Heart right ventricle (tissue), 16 donors: ENCODE measurements at regions not wholly inside any gene's neighbourhood (a gene's known extent, or its start where the extent isn't known, plus 50 kb on each side); places are given as distances from the start of the nearest gene placed in this dataset.

Experiments used
- ATAC-seq, 8 donors: fragments of 200-7000 bp; cut with Tn5 transposase; one replicate each; pipeline ENCODE4 v1.9.1; 2020; ENCODE audit warnings: mild to moderate bottlenecking in 8 of 8, moderate library complexity in 8 of 8, moderate number of reproducible peaks in 1 of 8
- DNase-seq, 2 donors: peaks; one replicate each; pipeline ENCODE4 v3.0.0-alpha.2; 2020
- H3K27ac ChIP-seq, 10 donors: fragments of 200-600 bp; sonication (generic) in 2 of 10; one replicate each; pipeline versions ENCODE4 v1.5.0 to v1.8.0; 2020 to 2022; ENCODE audit warnings: mild to moderate bottlenecking in 3 of 10
- H3K27me3 ChIP-seq, 7 donors: fragments of 200-600 bp; one replicate each; pipeline ENCODE4 v1.8.0; 2021 to 2022; ENCODE audit warnings: mild to moderate bottlenecking in 2 of 7
- H3K36me3 ChIP-seq, 9 donors: fragments of 200-600 bp; sonication (generic) in 1 of 9; one replicate each; pipeline versions ENCODE4 v1.5.0 to v1.8.0; 2020 to 2022; ENCODE audit warnings: mild to moderate bottlenecking in 2 of 9
- H3K4me1 ChIP-seq, 9 donors: fragments of 200-600 bp; sonication (generic) in 1 of 9; one replicate each; pipeline versions ENCODE4 v1.5.0 to v1.8.0; 2020 to 2022; ENCODE audit warnings: mild to moderate bottlenecking in 4 of 9
- H3K4me3 ChIP-seq, 10 donors: fragments of 200-600 bp; sonication (generic) in 2 of 10; one replicate each; pipeline versions ENCODE4 v1.5.0 to v1.8.0; 2020 to 2022; ENCODE audit warnings: mild to moderate bottlenecking in 7 of 10, moderate library complexity in 2 of 10
- H3K9me3 ChIP-seq, 11 donors: fragments of 200-600 bp in 10 of 11; sonication (generic) in 2 of 11; one replicate each; pipeline versions ENCODE4 v1.5.0 to v1.8.0; 2013 to 2022; ENCODE audit warnings: mild to moderate bottlenecking in 2 of 11, control low read depth in 1 of 11, moderate library complexity in 1 of 11
- CTCF ChIP-seq, 9 donors: fragments of 200-600 bp; sonication (generic) in 2 of 9; IDR thresholded peaks; one replicate each; pipeline versions ENCODE4 v1.5.0 to v1.8.0; 2021 to 2022; ENCODE audit warnings: antibody characterized with exemption in 9 of 9, mild to moderate bottlenecking in 5 of 9, moderate library complexity in 1 of 9
- WGBS, 2 donors: extraction: QIAGEN DNeasy Blood & Tissue Kit; methylation state at CpG; one replicate each; pipeline ENCODE4 v1.1.7; 2013; ENCODE audit warnings: inconsistent platforms in 1 of 2; 5-methylcytosine and 5-hydroxymethylcytosine counted together
- intact Hi-C, 10 donors: fragments of 100-400 bp; cut with DNase I; formaldehyde crosslinking; loops; one replicate each; pipeline versions ENCODE4 v1.11.1 to v1.14.2; 2022
- donor health status: Arrhythmogenic right ventricular cardiomyopathy.
- donor health status: ischemic (EF 13 %, LVEDD 7.1; RV severe dilation, severe dysfunction).
- donor health status: healthy with polysubstance abuse.
- donor health status: DM: no; HTN: yes; CAD: no.
- donor health status: DM: no; HTN: no; CAD: no.
- donor health status: ischemic (EF 25% LVEDD 6.9; RV normal size, moderate dysfunction).
- donor health status: ischemic (EF 25% LVEDD 5.7; RV mildly dilated, moderate dysfunction).
- donor health status: healthy.
- donor health status: DM: yes; HTN: yes; CAD: no.
- donor health status: Ischemic cardiomyopathy.
- donor health status: ischemic (EF 35%, LVEDD 5.7; RV mildly dilated, moderate dysfunction).
- donor health status: nonischemic (EF 11% LVEDD 7.7; RV severe dilation, severe dysfunction).
- donor health status: DM: yes; HTN: yes; CAD: no.
- donor health status: PGD.
- donor health status: ischemic (EF 29% LVEDD 5.4; RV normal size, mild dysfunction).
- donor health status: nonischemic (EF 23%, LVEDD 6.1; RV moderate dilation, normal function).

GRCh38 chr3:124318656-124319055, 326.7 kb upstream of the ROPN1 start:
- intact Hi-C loops: no loop called here
- Histone ChIP-seq H3K36me3 (no peaks in the 10 kb centered on the region), H3K27ac (no peak overlapping the region), H3K27me3 (no peaks in the 10 kb centered on the region), H3K4me1 (peaks cover 0 to 4% (median 0%) of the 10 kb centered on the region in 9 donors), H3K4me3 (no peak overlapping the region), H3K9me3 (no peaks in the 10 kb centered on the region)
- no peak for ATAC-seq
- 77 to 79% methylated on average over 3 of the region's 3 CpGs for WGBS, 2 donors
- TF ChIP-seq CTCF (IDR thresholded peaks at IDR 0.05): no peak
- DNase-seq: no peak

GRCh38 chr3:124320976-124321375, 329.1 kb upstream of the ROPN1 start:
- no peak for TF ChIP-seq CTCF (IDR thresholded peaks at IDR 0.05)
- intact Hi-C loops: no loop called here
- no peak overlapping the region for H3K4me3 ChIP-seq
- ATAC-seq (no peak), DNase-seq (no peak)
- no peaks in the 10 kb centered on the region for H3K9me3 ChIP-seq
- H3K36me3 ChIP-seq: peaks cover 0 to 4% (median 0%) of the 10 kb centered on the region in 9 donors
- H3K4me1 ChIP-seq: peaks cover 0 to 4% (median 0%) of the 10 kb centered on the region in 9 donors
- H3K27ac ChIP-seq: no peak overlapping the region
- H3K27me3 ChIP-seq: no peaks in the 10 kb centered on the region

- ATAC-seq: no peak
These were observed 330.5 kb upstream of the ROPN1 start for GRCh38 chr3:124322309-124322880.

GRCh38 chr3:124322966-124323365, 331.0 kb upstream of the ROPN1 start:
- intact Hi-C loops: no loop called here
- no peak overlapping the region for H3K27ac ChIP-seq
- H3K36me3 ChIP-seq: peaks cover 0 to 24% (median 0%) of the 10 kb centered on the region in 9 donors
- DNase-seq (no peak), ATAC-seq (no peak)
- H3K4me3 ChIP-seq: no peak overlapping the region
- no peaks in the 10 kb centered on the region for H3K4me1 ChIP-seq
- TF ChIP-seq CTCF (IDR thresholded peaks at IDR 0.05): no peak
- H3K27me3 ChIP-seq: no peaks in the 10 kb centered on the region
- H3K9me3 ChIP-seq: no peaks in the 10 kb centered on the region
- WGBS, 2 donors: 85% methylated on average over 4 of the region's 4 CpGs

More at GRCh38 chr3:124322309-124322880, 330.5 kb upstream of the ROPN1 start:
- Histone ChIP-seq H3K36me3 (peaks cover 0 to 18% (median 0%) of the 10 kb centered on the region in 9 donors), H3K27me3 (no peaks in the 10 kb centered on the region), H3K4me3 (no peak overlapping the region), H3K27ac (no peak overlapping the region), H3K9me3 (no peaks in the 10 kb centered on the region), H3K4me1 (no peaks in the 10 kb centered on the region)
- TF ChIP-seq CTCF (IDR thresholded peaks at IDR 0.05): no peak
- intact Hi-C loops: no loop called here
- WGBS, 2 donors: 83 to 87% methylated on average over 3 of the region's 3 CpGs
- no peak for DNase-seq
